HepG2 (cell line): ENCODE measurements at regions not wholly inside any gene's neighbourhood (a gene's known extent, or its start where the extent isn't known, plus 50 kb on each side); places are given as distances from the start of the nearest gene placed in this dataset.

ENCODE experiments used
- ATAC-seq: fragments of 200-7000 bp; cut with Tn5 transposase; 3 replicates; pipeline ENCODE4 v1.9.1; 2020; ENCODE audit warnings: mild to moderate bottlenecking, moderate library complexity
- BruUV-seq: library from RNA; stranded (reverse); fragments of 400-500 nt; replicated peaks from 2 replicates; lab custom pipeline; 2021; lab: Mats Ljungman, UMichigan
- CTCF ChIA-PET: fragments of 300-600 bp; formaldehyde crosslinking; extraction: SDS; loops from one replicate; lab custom pipeline; 2021; ENCODE audit warnings: low total read pairs, inconsistent platforms, low intra/inter-chr PET ratio; lab: Yijun Ruan, JAX
- POLR2A ChIA-PET: fragments of 350-600 bp; sonication (Branson Sonifier 250); formaldehyde crosslinking; loops from one replicate; lab custom pipeline; 2020; ENCODE audit warnings: antibody characterized with exemption, inconsistent platforms; lab: Yijun Ruan, JAX
- DNase-seq: peaks from one replicate; pipeline ENCODE4 v3.0.0-alpha.2; 2015; ENCODE audit warnings: low spot score
- FAIRE-seq: peaks from 3 replicates; lab custom pipeline; 2011; peaks lifted over from hg19 to GRCh38; lab: Jason Lieb, UNC
- H2AFZ ChIP-seq: one replicate; pipeline ENCODE4 v1.6.1; 2011; ENCODE audit warnings: low read length, inconsistent platforms
- H3K27ac ChIP-seq: fragments of 300-600 bp; 3 replicates; pipeline ENCODE4 v1.8.0; 2011; ENCODE audit warnings: mixed run types, mild to moderate bottlenecking, mixed read lengths, low read length, inconsistent platforms; ENCODE audit not compliant: insufficient read depth; ENCODE audit errors: extremely low read length
- H3K27me3 ChIP-seq, 2 experiments: fragments of 200-600 bp in 1 of 2; 2 replicates in 1 of 2; 3 replicates in 1 of 2; pipeline versions ENCODE4 v1.6.0 to v1.8.0; 2011; ENCODE audit warnings: low read length in 2 of 2, mild to moderate bottlenecking in 2 of 2, moderate library complexity in 2 of 2, inconsistent platforms in 1 of 2; ENCODE audit not compliant: insufficient read depth in 2 of 2, control insufficient read depth in 1 of 2
- H3K36me3 ChIP-seq, 2 experiments: fragments of 200-600 bp in 1 of 2; replicated peaks in 1 of 2; 2 replicates in 1 of 2; 3 replicates in 1 of 2; pipeline versions ENCODE4 v1.5.1 to v1.8.0; 2011; ENCODE audit warnings: low read length in 2 of 2, inconsistent platforms in 1 of 2; ENCODE audit not compliant: insufficient read depth in 2 of 2, control insufficient read depth in 1 of 2
- H3K4me1 ChIP-seq: 2 replicates; pipeline ENCODE4 v1.5.1; 2012; ENCODE audit warnings: low read length, inconsistent platforms; ENCODE audit not compliant: insufficient read depth
- H3K4me2 ChIP-seq: 2 replicates; pipeline ENCODE4 v1.6.0; 2011; ENCODE audit warnings: low read depth, low read length, inconsistent platforms
- H3K4me3 ChIP-seq, 3 experiments: fragments of 200-600 bp in 1 of 3; sonication (generic), shearing (Covaris generic) in 1 of 3; replicated peaks in 1 of 3; 2 replicates each; pipeline ENCODE4 v1.5.1; 2011 to 2016; ENCODE audit warnings: low read length in 3 of 3, inconsistent platforms in 2 of 3, low read depth in 2 of 3, mild to moderate bottlenecking in 2 of 3, control low read depth in 1 of 3, mixed read lengths in 1 of 3; ENCODE audit not compliant: insufficient read depth in 1 of 3
- H3K79me2 ChIP-seq: one replicate; pipeline ENCODE4 v1.6.1; 2011; ENCODE audit warnings: low read length, inconsistent platforms; ENCODE audit not compliant: insufficient read depth
- H3K9ac ChIP-seq: 2 replicates; pipeline ENCODE4 v1.6.0; 2011; ENCODE audit warnings: mild to moderate bottlenecking, low read depth, low read length, inconsistent platforms; ENCODE audit not compliant: insufficient read depth
- H3K9me3 ChIP-seq: 2 replicates; pipeline ENCODE4 v1.5.1; 2012; ENCODE audit warnings: mild to moderate bottlenecking, low read length
- H4K20me1 ChIP-seq: 2 replicates; pipeline ENCODE4 v1.6.0; 2011; ENCODE audit warnings: inconsistent platforms, mild to moderate bottlenecking, low read length, moderate library complexity; ENCODE audit not compliant: insufficient read depth
- DRAP1 ChIP-seq: IDR thresholded peaks from 2 replicates; pipeline ENCODE4 v1.6.1; 2016; ENCODE audit warnings: missing genetic modification reagents, missing compliant biosample characterization
- HNRNPK ChIP-seq: fragments of 200-400 bp; formaldehyde crosslinking; IDR thresholded peaks from 2 replicates; pipeline ENCODE4 v1.6.1; 2018; ENCODE audit warnings: low read length, low read depth, moderate library complexity, mild to moderate bottlenecking; ENCODE audit not compliant: poor library complexity, severe bottlenecking
- KLF15 ChIP-seq: sonication (generic); formaldehyde crosslinking; IDR thresholded peaks from 2 replicates; pipeline ENCODE4 v1.8.1; 2023; ENCODE audit warnings: borderline replicate concordance, mild to moderate bottlenecking, inconsistent platforms, missing genetic modification reagents, mixed read lengths
- NFAT5 ChIP-seq: sonication (generic); formaldehyde crosslinking; IDR thresholded peaks from 2 replicates; pipeline ENCODE4 v1.4.0; 2020; ENCODE audit warnings: missing genetic modification reagents
- TERF1 ChIP-seq: sonication (generic); formaldehyde crosslinking; IDR thresholded peaks from 2 replicates; pipeline ENCODE4 v1.8.0; 2022; ENCODE audit warnings: mild to moderate bottlenecking, missing genetic modification reagents, moderate library complexity
- THAP7 ChIP-seq: sonication (generic); formaldehyde crosslinking; IDR thresholded peaks from 2 replicates; pipeline ENCODE4 v1.8.1; 2023; ENCODE audit warnings: mild to moderate bottlenecking, missing genetic modification reagents
- USF2 ChIP-seq, 2 experiments: sonication (generic) in 1 of 2; formaldehyde crosslinking in 1 of 2; IDR thresholded peaks; 2 replicates each; pipeline versions ENCODE4 v1.5.1 to v1.6.1; 2011 to 2020; ENCODE audit warnings: borderline replicate concordance in 1 of 2, low read depth in 1 of 2, low read length in 1 of 2, mild to moderate bottlenecking in 1 of 2, missing genetic modification reagents in 1 of 2, moderate library complexity in 1 of 2
- ZMAT5 ChIP-seq: sonication (generic); formaldehyde crosslinking; IDR thresholded peaks from 2 replicates; pipeline ENCODE4 v1.5.0; 2020; ENCODE audit warnings: mild to moderate bottlenecking, low read depth, missing genetic modification reagents, borderline replicate concordance
- ZNF3 ChIP-seq: IDR thresholded peaks from 2 replicates; pipeline ENCODE4 v1.7.0; 2017; ENCODE audit warnings: inconsistent platforms
- ZNF44 ChIP-seq: sonication (generic); formaldehyde crosslinking; IDR thresholded peaks from 2 replicates; pipeline ENCODE4 v1.5.1; 2020; ENCODE audit warnings: mild to moderate bottlenecking, missing genetic modification reagents
- ZNF570 ChIP-seq: sonication (generic); formaldehyde crosslinking; IDR thresholded peaks from 2 replicates; pipeline ENCODE4 v1.4.0; 2020; ENCODE audit warnings: mild to moderate bottlenecking, missing genetic modification reagents, borderline replicate concordance
- WGBS: methylation state at CpG from one replicate; pipeline ENCODE4 v1.1.6; 2017; ENCODE audit warnings: low lambda C conversion rate; 5-methylcytosine and 5-hydroxymethylcytosine counted together
- in situ Hi-C: cut with HindIII; loops from 2 replicates; pipeline ENCODE4 v1.10.0; 2017; ENCODE audit warnings: low pct_unique_long_range_greater_than_20kb; ENCODE audit not compliant: extremely low pct_ligation_motif_present
- intact Hi-C: fragments of 100-400 bp; cut with micrococcal nuclease; formaldehyde crosslinking; loops from one replicate; pipeline ENCODE4 v1.10.0; 2022; ENCODE audit not compliant: unreplicated experiment

- no peak for TF ChIP-seq KLF15 (CRISPR knock-in tag)
- TF ChIP-seq THAP7 = no peak
- TF ChIP-seq HNRNPK = no peak
- TF ChIP-seq DRAP1 (CRISPR knock-in tag) = no peak
- no peak for TF ChIP-seq USF2 (IDR thresholded peaks at IDR 0.05; ENCODE audit: low read depth, low read length)
- TF ChIP-seq USF2 (CRISPR knock-in tag; IDR thresholded peaks at IDR 0.05; ENCODE audit: borderline replicate concordance) = no peak
Measured at GRCh38 chr11:29847219-29847618, 169.6 kb downstream of the KCNA4 start (continued).

- no peak overlapping the region for H3K4me2 ChIP-seq
- H3K79me2 ChIP-seq = no peaks in the 10 kb centered on the region
- H2AFZ ChIP-seq = no peak overlapping the region
- H3K4me1 ChIP-seq = no peaks in the 10 kb centered on the region
- H3K27me3 ChIP-seq = no peaks in the 10 kb centered on the region
- H3K9me3 ChIP-seq = peaks cover 85% of the 10 kb centered on the region
- no peak overlapping the region for H3K4me3 ChIP-seq
- ATAC-seq (no peak), FAIRE-seq (no peak), DNase-seq (no peak)
- intact Hi-C loops (no loop called here), in situ Hi-C loops (no loop called here)
- H3K27ac ChIP-seq = no peak overlapping the region
- no peaks in the 10 kb centered on the region for H3K36me3 ChIP-seq
- ChIA-PET POLR2A (no interaction called here), CTCF (no interaction called here)
- BruUV-seq = no TSS peak
- H3K9ac ChIP-seq = no peak overlapping the region
- no peaks in the 10 kb centered on the region for H4K20me1 ChIP-seq
- WGBS = 2% methylated on average over 3 of the region's 3 CpGs
- no peak for TF ChIP-seq ZNF44
- TF ChIP-seq ZMAT5 (CRISPR knock-in tag) = no peak
- no peak for TF ChIP-seq ZNF3
- no peak for TF ChIP-seq NFAT5
- no peak for TF ChIP-seq ZNF570 (CRISPR knock-in tag)
- TF ChIP-seq TERF1 (CRISPR knock-in tag) = no peak
Measured at GRCh38 chr11:29844701-29845379, 172.0 kb downstream of the KCNA4 start.
